ENCODE measurements at regions not wholly inside any gene's neighbourhood (a gene's known extent, or its start where the extent isn't known, plus 50 kb on each side); places are given as distances from the start of the nearest gene placed in this dataset.

GRCh38 chr4:13859423-13859822 is 231.9 kb upstream of the BOD1L1 start:
- no peak for DNase-seq (ENCODE audit: low spot score)
- Histone ChIP-seq H3K4me1 (replicated peaks) (no peaks in the 10 kb centered on the region), H3K27ac (no peak overlapping the region), H3K36me3 (no peaks in the 10 kb centered on the region), H3K9me3 (no peaks in the 10 kb centered on the region), H3K4me3 (no peak overlapping the region), H3K27me3 (replicated peaks; ENCODE audit: insufficient read depth) (no peaks in the 10 kb centered on the region)
- intact Hi-C loops (cut with DNase I) = no loop called here
- no peak for TF ChIP-seq POLR2AphosphoS5 (IDR thresholded peaks at IDR 0.05)
- no peak for TF ChIP-seq CTCF (IDR thresholded peaks at IDR 0.05)
- no peak for TF ChIP-seq POLR2A (IDR thresholded peaks at IDR 0.05)
- 85% methylated on average over 3 of the region's 3 CpGs for WGBS

- Histone ChIP-seq H3K27ac (no peak overlapping the region), H3K4me1 (replicated peaks) (no peaks in the 10 kb centered on the region), H3K9me3 (no peaks in the 10 kb centered on the region), H3K36me3 (no peaks in the 10 kb centered on the region), H3K4me3 (no peak overlapping the region), H3K27me3 (replicated peaks; ENCODE audit: insufficient read depth) (no peaks in the 10 kb centered on the region)
- no peak for TF ChIP-seq CTCF (IDR thresholded peaks at IDR 0.05)
- no peak for TF ChIP-seq POLR2A (IDR thresholded peaks at IDR 0.05)
- no peak for TF ChIP-seq POLR2AphosphoS5 (IDR thresholded peaks at IDR 0.05)
- intact Hi-C loops (cut with DNase I) = no loop called here
- 95% methylated on average over 1 of the region's 1 CpG for WGBS
- DNase-seq (ENCODE audit: low spot score) = no peak
Measured at GRCh38 chr4:13860126-13860525, 232.6 kb upstream of the BOD1L1 start.

- no peaks in the 10 kb centered on the region for H3K27me3 ChIP-seq (replicated peaks; ENCODE audit: insufficient read depth)
- intact Hi-C loops (cut with DNase I) = no loop called here
- no peak overlapping the region for H3K4me3 ChIP-seq
- no peak for DNase-seq (ENCODE audit: low spot score)
- H3K36me3 ChIP-seq = no peaks in the 10 kb centered on the region
- TF ChIP-seq POLR2A (IDR thresholded peaks at IDR 0.05) (no peak), CTCF (IDR thresholded peaks at IDR 0.05) (no peak)
- H3K27ac ChIP-seq = no peak overlapping the region
- no peaks in the 10 kb centered on the region for H3K4me1 ChIP-seq (replicated peaks)
- 47% methylated on average over 7 of the region's 7 CpGs for WGBS
- H3K9me3 ChIP-seq = no peaks in the 10 kb centered on the region
Measured at GRCh38 chr4:13865871-13866669, 238.5 kb upstream of the BOD1L1 start.

- Histone ChIP-seq H3K36me3 (no peaks in the 10 kb centered on the region), H3K27me3 (replicated peaks; ENCODE audit: insufficient read depth) (no peaks in the 10 kb centered on the region), H3K9me3 (no peaks in the 10 kb centered on the region), H3K4me1 (replicated peaks) (no peaks in the 10 kb centered on the region), H3K4me3 (no peak overlapping the region), H3K27ac (no peak overlapping the region)
- DNase-seq (ENCODE audit: low spot score) = no peak
- no peak for TF ChIP-seq CTCF (IDR thresholded peaks at IDR 0.05)
- no peak for TF ChIP-seq POLR2AphosphoS5 (IDR thresholded peaks at IDR 0.05)
- TF ChIP-seq POLR2A (IDR thresholded peaks at IDR 0.05) = no peak
- intact Hi-C loops (cut with DNase I) = no loop called here
- 88% methylated on average over 1 of the region's 1 CpG for WGBS
Measured at GRCh38 chr4:13866881-13867280, 239.4 kb upstream of the BOD1L1 start.

GRCh38 chr4:13872155-13872554 is 244.6 kb upstream of the BOD1L1 start:
- no peaks in the 10 kb centered on the region for H3K4me1 ChIP-seq (replicated peaks)
- intact Hi-C loops (cut with DNase I) = no loop called here
- no peak for TF ChIP-seq POLR2AphosphoS5 (IDR thresholded peaks at IDR 0.05)
- no peak for TF ChIP-seq CTCF (IDR thresholded peaks at IDR 0.05)
- TF ChIP-seq POLR2A (IDR thresholded peaks at IDR 0.05) = no peak

More at GRCh38 chr4:13872155-13872554, 244.6 kb upstream of the BOD1L1 start:
- Histone ChIP-seq H3K9me3 (no peaks in the 10 kb centered on the region), H3K4me3 (no peak overlapping the region), H3K27ac (no peak overlapping the region), H3K27me3 (replicated peaks; ENCODE audit: insufficient read depth) (no peaks in the 10 kb centered on the region), H3K36me3 (no peaks in the 10 kb centered on the region)
- no peak for DNase-seq (ENCODE audit: low spot score)
